ENCODE measurements at regions not wholly inside any gene's neighbourhood (a gene's known extent, or its start where the extent isn't known, plus 50 kb on each side); places are given as distances from the start of the nearest gene placed in this dataset.

- TF ChIP-seq CTCF (IDR thresholded peaks at IDR 0.05) (no peak), REST (IDR thresholded peaks at IDR 0.05; ENCODE audit: insufficient read depth in 1 of 2, low read depth in 2 of 2, low read length in 1 of 2) (no peak), SIN3A (IDR thresholded peaks at IDR 0.05; ENCODE audit: borderline replicate concordance, insufficient read depth, low read depth, low read length) (no peak), POLR2AphosphoS5 (IDR thresholded peaks at IDR 0.05; ENCODE audit: low read depth, low read length) (no peak)
Observed at GRCh38 chr10:88193018-88193417, 329.6 kb downstream of the PTEN start.

Measured in Panc1 (cell line).